Globus pallidus (tissue), 1 donor: ENCODE measurements at regions not wholly inside any gene's neighbourhood (a gene's known extent, or its start where the extent isn't known, plus 50 kb on each side); places are given as distances from the start of the nearest gene placed in this dataset.

Experiments
- DNase-seq: peaks from one replicate; pipeline ENCODE4 v3.0.0-alpha.2; 2015; ENCODE audit warnings: low spot score

- no peak for DNase-seq
Observed at GRCh38 chr2:123103902-123104301, 921.2 kb upstream of the CNTNAP5 start.

- no peak for DNase-seq
Observed at GRCh38 chr2:123116595-123116994, 908.5 kb upstream of the CNTNAP5 start.

GRCh38 chr2:123127236-123127635 is 897.9 kb upstream of the CNTNAP5 start:
- DNase-seq = no peak

GRCh38 chr2:123128951-123129350 is 896.1 kb upstream of the CNTNAP5 start:
- no peak for DNase-seq

- no peak for DNase-seq
Observed at GRCh38 chr2:123136419-123136818, 888.7 kb upstream of the CNTNAP5 start.

GRCh38 chr2:123144082-123144481 is 881.0 kb upstream of the CNTNAP5 start:
- no peak for DNase-seq

GRCh38 chr2:123153041-123153440 is 872.0 kb upstream of the CNTNAP5 start:
- no peak for DNase-seq

- DNase-seq = no peak
Observed at GRCh38 chr2:123154195-123154594, 870.9 kb upstream of the CNTNAP5 start.

GRCh38 chr2:123157016-123157415 is 868.1 kb upstream of the CNTNAP5 start:
- no peak for DNase-seq

GRCh38 chr2:123162400-123163016 is 862.6 kb upstream of the CNTNAP5 start:
- DNase-seq = no peak

- no peak for DNase-seq
Observed at GRCh38 chr2:123163398-123163797, 861.7 kb upstream of the CNTNAP5 start.

GRCh38 chr2:123164216-123164615 is 860.9 kb upstream of the CNTNAP5 start:
- DNase-seq = no peak

- DNase-seq = no peak
Observed at GRCh38 chr2:123165616-123166015, 859.5 kb upstream of the CNTNAP5 start.

- DNase-seq = no peak
Observed at GRCh38 chr2:123179526-123179925, 845.6 kb upstream of the CNTNAP5 start.

- DNase-seq = no peak
Observed at GRCh38 chr2:123195957-123196356, 829.1 kb upstream of the CNTNAP5 start.

- no peak for DNase-seq
Observed at GRCh38 chr2:123200035-123200434, 825.1 kb upstream of the CNTNAP5 start.

- no peak for DNase-seq
Observed at GRCh38 chr2:123207245-123207644, 817.8 kb upstream of the CNTNAP5 start.

GRCh38 chr2:123209202-123209601 is 815.9 kb upstream of the CNTNAP5 start:
- no peak for DNase-seq

- DNase-seq = no peak
Observed at GRCh38 chr2:123211181-123211580, 813.9 kb upstream of the CNTNAP5 start.

- DNase-seq = no peak
Observed at GRCh38 chr2:123245156-123245555, 779.9 kb upstream of the CNTNAP5 start.

GRCh38 chr2:123258877-123259539 is 766.1 kb upstream of the CNTNAP5 start:
- DNase-seq = no peak

GRCh38 chr2:123262856-123263255 is 762.2 kb upstream of the CNTNAP5 start:
- no peak for DNase-seq

- no peak for DNase-seq
Observed at GRCh38 chr2:123283431-123283830, 741.7 kb upstream of the CNTNAP5 start.

- DNase-seq = no peak
Observed at GRCh38 chr2:123303731-123304130, 721.4 kb upstream of the CNTNAP5 start.
